HUES6 (cell line): ENCODE measurements at regions not wholly inside any gene's neighbourhood (a gene's known extent, or its start where the extent isn't known, plus 50 kb on each side); places are given as distances from the start of the nearest gene placed in this dataset.

ENCODE experiments used
- H3K27ac ChIP-seq: 2 replicates; pipeline ENCODE4 v1.7.0; 2013; ENCODE audit warnings: low read depth, mild to moderate bottlenecking, low read length, inconsistent platforms
- H3K27me3 ChIP-seq: 2 replicates; pipeline ENCODE4 v1.6.1; 2013; ENCODE audit warnings: low read length; ENCODE audit not compliant: control insufficient read depth, insufficient read depth
- H3K36me3 ChIP-seq: 2 replicates; pipeline ENCODE4 v1.6.1; 2013; ENCODE audit warnings: low read length; ENCODE audit not compliant: control insufficient read depth, insufficient read depth
- H3K4me1 ChIP-seq: 2 replicates; pipeline ENCODE4 v1.6.1; 2013; ENCODE audit warnings: low read length; ENCODE audit not compliant: control insufficient read depth, insufficient read depth
- H3K4me3 ChIP-seq: 2 replicates; pipeline ENCODE4 v1.5.1; 2013; ENCODE audit warnings: low read depth, low read length
- H3K9ac ChIP-seq: one replicate; pipeline ENCODE4 v1.6.1; 2013; ENCODE audit warnings: mild to moderate bottlenecking, low read length
- H3K9me3 ChIP-seq: 2 replicates; pipeline ENCODE4 v1.6.1; 2013; ENCODE audit warnings: low read depth, low read length; ENCODE audit not compliant: control insufficient read depth, insufficient read depth

DNA sequence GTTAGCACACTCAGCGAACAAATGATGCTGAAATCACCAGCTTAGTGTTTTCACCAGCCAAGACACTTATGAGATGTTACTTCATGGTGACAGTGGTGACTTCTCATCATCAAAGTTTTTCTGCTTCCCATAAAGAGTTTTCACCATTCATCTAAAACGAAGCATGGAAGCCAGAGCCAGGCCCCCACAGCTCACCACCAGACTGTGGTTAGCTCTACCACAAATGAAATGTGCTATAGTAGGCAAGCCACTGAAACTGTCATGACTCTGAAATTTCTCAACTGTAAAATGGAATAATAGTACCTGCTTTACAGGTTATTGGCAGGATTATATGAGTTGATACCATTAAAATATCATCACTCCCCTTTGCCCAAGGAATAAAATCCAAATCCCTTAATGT is 56.4 kb upstream of the HHIP start:
- no peaks in the 10 kb centered on the region for H3K4me1 ChIP-seq
- no peak overlapping the region for H3K4me3 ChIP-seq
- H3K27me3 ChIP-seq = no peaks in the 10 kb centered on the region
- H3K9ac ChIP-seq = no peak overlapping the region
- H3K9me3 ChIP-seq = peaks cover 14% of the 10 kb centered on the region; the same call in 1 of the 2 replicates
- no peak overlapping the region for H3K27ac ChIP-seq
- H3K36me3 ChIP-seq = no peaks in the 10 kb centered on the region

GRCh38 chr4:144590020-144590419 is 55.9 kb upstream of the HHIP start:
- no peak overlapping the region for H3K27ac ChIP-seq
- H3K36me3 ChIP-seq = no peaks in the 10 kb centered on the region
- H3K27me3 ChIP-seq = no peaks in the 10 kb centered on the region
- H3K4me1 ChIP-seq = no peaks in the 10 kb centered on the region
- no peak overlapping the region for H3K9ac ChIP-seq
- peaks cover 14% of the 10 kb centered on the region; the same call in 1 of the 2 replicates for H3K9me3 ChIP-seq
- H3K4me3 ChIP-seq = no peak overlapping the region

DNA sequence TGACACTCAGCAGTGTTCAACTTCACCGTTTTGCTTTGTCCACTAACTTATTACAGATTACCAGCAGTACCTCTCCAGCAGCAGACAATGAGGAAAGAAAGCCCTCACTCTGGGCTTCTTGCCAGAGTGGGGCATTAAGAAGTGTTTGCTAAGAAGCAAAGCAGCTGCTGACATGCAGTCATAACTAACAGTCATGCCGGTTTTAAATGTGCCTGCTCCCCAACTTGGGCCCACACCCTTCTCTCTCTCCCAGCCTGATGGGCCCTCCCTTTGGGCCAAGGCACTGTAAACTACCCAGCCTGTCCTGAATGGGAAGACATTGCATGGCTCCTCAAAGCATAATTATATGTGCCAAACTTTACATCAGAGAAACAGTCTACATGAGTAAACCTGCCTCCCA is 54.6 kb upstream of the HHIP start:
- Histone ChIP-seq H3K27me3 (no peaks in the 10 kb centered on the region), H3K4me3 (no peak overlapping the region), H3K4me1 (no peaks in the 10 kb centered on the region), H3K9me3 (peaks cover 14% of the 10 kb centered on the region; the same call in 1 of the 2 replicates), H3K36me3 (no peaks in the 10 kb centered on the region), H3K9ac (no peak overlapping the region), H3K27ac (no peak overlapping the region)

- no peak overlapping the region for H3K27ac ChIP-seq
- no peaks in the 10 kb centered on the region for H3K36me3 ChIP-seq
- H3K4me1 ChIP-seq = no peaks in the 10 kb centered on the region
- H3K27me3 ChIP-seq = no peaks in the 10 kb centered on the region
- peaks cover 11% of the 10 kb centered on the region; the same call in 1 of the 2 replicates for H3K9me3 ChIP-seq
- H3K4me3 ChIP-seq = no peak overlapping the region
- no peak overlapping the region for H3K9ac ChIP-seq
These were observed 53.7 kb upstream of the HHIP start for GRCh38 chr4:144592264-144592663.

- H3K4me3 ChIP-seq = no peak overlapping the region
- H3K27ac ChIP-seq = no peak overlapping the region
- H3K9ac ChIP-seq = no peak overlapping the region
- no peaks in the 10 kb centered on the region for H3K27me3 ChIP-seq
- no peaks in the 10 kb centered on the region for H3K9me3 ChIP-seq
- H3K36me3 ChIP-seq = no peaks in the 10 kb centered on the region
- H3K4me1 ChIP-seq = no peaks in the 10 kb centered on the region
These were observed 51.4 kb upstream of the HHIP start for GRCh38 chr4:144594471-144594986.

- Histone ChIP-seq H3K27ac (no peak overlapping the region), H3K4me3 (no peak overlapping the region), H3K9me3 (no peaks in the 10 kb centered on the region), H3K9ac (no peak overlapping the region), H3K4me1 (no peaks in the 10 kb centered on the region), H3K36me3 (no peaks in the 10 kb centered on the region), H3K27me3 (no peaks in the 10 kb centered on the region)
These were observed 50.3 kb upstream of the HHIP start for GRCh38 chr4:144595681-144596080.
